GM12875 (cell line): ENCODE measurements at regions not wholly inside any gene's neighbourhood (a gene's known extent, or its start where the extent isn't known, plus 50 kb on each side); places are given as distances from the start of the nearest gene placed in this dataset.

Source experiments
- H3K4me3 ChIP-seq: one replicate; pipeline ENCODE4 v1.5.1; 2011; ENCODE audit warnings: low read depth, low read length, control low read depth
- CTCF ChIP-seq: IDR thresholded peaks from 2 replicates; pipeline ENCODE4 v1.5.1; 2011; ENCODE audit warnings: low read depth, mild to moderate bottlenecking, control low read depth, inconsistent platforms, low read length, moderate library complexity, borderline replicate concordance; ENCODE audit not compliant: insufficient read depth

GRCh38 chr7:48992816-48993215 is 68.5 kb downstream of the CDC14C start:
- H3K4me3 ChIP-seq: no peak overlapping the region
- no peak for TF ChIP-seq CTCF

- no peak overlapping the region for H3K4me3 ChIP-seq
- TF ChIP-seq CTCF: peak; percentile 74
Observed at GRCh38 chr7:49001610-49002033, 77.3 kb downstream of the CDC14C start.

GRCh38 chr7:49010717-49011116 is 86.4 kb downstream of the CDC14C start:
- no peak for TF ChIP-seq CTCF
- no peak overlapping the region for H3K4me3 ChIP-seq

GRCh38 chr7:49014870-49015269 is 90.5 kb downstream of the CDC14C start:
- H3K4me3 ChIP-seq: no peak overlapping the region
- TF ChIP-seq CTCF: no peak

- TF ChIP-seq CTCF: no peak
- H3K4me3 ChIP-seq: no peak overlapping the region
Observed at GRCh38 chr7:49020145-49020544, 95.8 kb downstream of the CDC14C start.

GRCh38 chr7:49022448-49022847 is 98.1 kb downstream of the CDC14C start:
- H3K4me3 ChIP-seq: no peak overlapping the region
- TF ChIP-seq CTCF: no peak

GRCh38 chr7:49023345-49024328 is 99.3 kb downstream of the CDC14C start:
- H3K4me3 ChIP-seq: no peak overlapping the region
- TF ChIP-seq CTCF: no peak
